GM12878 (cell line): ENCODE measurements at regions not wholly inside any gene's neighbourhood (a gene's known extent, or its start where the extent isn't known, plus 50 kb on each side); places are given as distances from the start of the nearest gene placed in this dataset.

Experiments
- ATAC-seq: fragments of 200-7000 bp; cut with Tn5 transposase; 3 replicates; pipeline ENCODE4 v1.9.1; 2020; ENCODE audit warnings: mild to moderate bottlenecking, moderate library complexity
- BruUV-seq: library from RNA; stranded (reverse); fragments of 400-500 nt; replicated peaks from 2 replicates; lab custom pipeline; 2021; lab: Mats Ljungman, UMichigan
- CTCF ChIA-PET: fragments of 300-600 bp; sonication (Branson Sonifier 250); formaldehyde crosslinking; extraction: SDS; loops from one replicate; lab custom pipeline; 2021; ENCODE audit warnings: inconsistent platforms; lab: Yijun Ruan, JAX
- POLR2A ChIA-PET: fragments of 350-600 bp; formaldehyde crosslinking; extraction: SDS; loops from one replicate; lab custom pipeline; 2021; ENCODE audit warnings: inconsistent platforms; lab: Charles Lee
- RAD21 ChIA-PET: fragments of 300-600 bp; sonication (Branson Sonifier 250); formaldehyde crosslinking; loops from one replicate; lab custom pipeline; 2023; ENCODE audit warnings: antibody characterized with exemption; ENCODE audit not compliant: unreplicated experiment; lab: Charles Lee
- SMC1A ChIA-PET: fragments of 300-600 bp; sonication (Branson Sonifier 250); formaldehyde crosslinking; loops from one replicate; lab custom pipeline; 2023; ENCODE audit not compliant: unreplicated experiment, uncharacterized antibody; lab: Charles Lee
- DNase-seq: peaks from one replicate; pipeline ENCODE4 v3.0.0-alpha.2; 2011; ENCODE audit warnings: low read depth, low spot score
- FAIRE-seq: peaks from 3 replicates; lab custom pipeline; 2011; peaks lifted over from hg19 to GRCh38; lab: Jason Lieb, UNC
- H2AFZ ChIP-seq: 2 replicates; pipeline ENCODE4 v1.6.0; 2011; ENCODE audit warnings: low read depth, low read length, control low read depth; ENCODE audit not compliant: control insufficient read depth
- H3K27ac ChIP-seq: 2 replicates; pipeline ENCODE4 v1.5.1; 2011; ENCODE audit warnings: control low read depth; ENCODE audit not compliant: control insufficient read depth, insufficient read depth
- H3K27me3 ChIP-seq, 2 experiments: replicated peaks in 1 of 2; 2 replicates each; pipeline versions ENCODE4 v1.6.0 to v1.6.1; 2011; ENCODE audit warnings: low read length in 1 of 2; ENCODE audit not compliant: control insufficient read depth in 2 of 2, insufficient read depth in 2 of 2
- H3K36me3 ChIP-seq, 2 experiments: 2 replicates each; pipeline ENCODE4 v1.5.1; 2011; ENCODE audit warnings: low read length in 1 of 2; ENCODE audit not compliant: control insufficient read depth in 2 of 2, insufficient read depth in 2 of 2
- H3K4me1 ChIP-seq: 2 replicates; pipeline ENCODE4 v1.6.1; 2011; ENCODE audit warnings: mild to moderate bottlenecking, low read length, moderate library complexity, mixed read lengths; ENCODE audit not compliant: control insufficient read depth, insufficient read depth
- H3K4me2 ChIP-seq: 2 replicates; pipeline ENCODE4 v1.6.0; 2011; ENCODE audit warnings: control low read depth; ENCODE audit not compliant: control insufficient read depth, insufficient read depth
- H3K4me3 ChIP-seq: fragments of 200-600 bp; sonication (generic); 2 replicates; pipeline ENCODE4 v1.5.1; 2016
- H3K79me2 ChIP-seq: 2 replicates; pipeline ENCODE4 v1.6.0; 2011; ENCODE audit warnings: low read length; ENCODE audit not compliant: control insufficient read depth, insufficient read depth
- H3K9ac ChIP-seq: 2 replicates; pipeline ENCODE4 v1.8.0; 2011; ENCODE audit warnings: low read length, control low read depth, mixed read lengths; ENCODE audit not compliant: control insufficient read depth, insufficient read depth
- H3K9me3 ChIP-seq: replicated peaks from 3 replicates; pipeline ENCODE4 v1.5.1; 2011; ENCODE audit warnings: mild to moderate bottlenecking, low read length; ENCODE audit not compliant: control insufficient read depth, insufficient read depth
- H4K20me1 ChIP-seq: 2 replicates; pipeline ENCODE4 v1.6.0; 2011; ENCODE audit not compliant: control insufficient read depth, insufficient read depth
- BCL11A ChIP-seq: IDR thresholded peaks from 2 replicates; pipeline ENCODE4 v1.6.1; 2011; ENCODE audit warnings: low read depth, low read length
- CREB1 ChIP-seq: IDR thresholded peaks from 2 replicates; pipeline ENCODE4 v1.6.1; 2012; ENCODE audit warnings: low read depth, mild to moderate bottlenecking, inconsistent platforms
- MTA3 ChIP-seq: IDR thresholded peaks from 2 replicates; pipeline ENCODE4 v1.6.1; 2012; ENCODE audit warnings: low read length, inconsistent platforms, borderline replicate concordance
- RBBP5 ChIP-seq: fragments of 200-600 bp; sonication (generic); conservative IDR thresholded peaks from 2 replicates; pipeline ENCODE4 v1.6.1; 2016
- SRF ChIP-seq, 2 experiments: IDR thresholded peaks; 2 replicates each; pipeline ENCODE4 v1.6.1; 2011; ENCODE audit warnings: low read depth in 2 of 2, low read length in 2 of 2, mild to moderate bottlenecking in 1 of 2, moderate library complexity in 1 of 2
- ZBTB11 ChIP-seq: fragments of 450-650 bp; formaldehyde crosslinking; IDR thresholded peaks from 2 replicates; pipeline ENCODE4 v1.5.0; 2022; ENCODE audit warnings: mild to moderate bottlenecking, missing genetic modification characterization
- ZBTB40 ChIP-seq: fragments of 450-650 bp; IDR thresholded peaks from 2 replicates; pipeline ENCODE4 v1.6.1; 2016; ENCODE audit warnings: mild to moderate bottlenecking, moderate library complexity, borderline replicate concordance
- WGBS: methylation state at CpG from one replicate; pipeline ENCODE4 v1.1.6; 2016; ENCODE audit warnings: low lambda C conversion rate; ENCODE audit not compliant: insufficient replicate concordance, insufficient coverage; ENCODE audit errors: missing lambda C conversion rate; 5-methylcytosine and 5-hydroxymethylcytosine counted together
- in situ Hi-C: fragments of 300-500 bp; cut with MboI; formaldehyde crosslinking; loops from 9 replicates; pipeline ENCODE4 v1.14.3; 2018; ENCODE audit warnings: mixed read lengths
- intact Hi-C: fragments of 100-400 bp; cut with micrococcal nuclease; formaldehyde crosslinking; loops from one replicate; pipeline ENCODE4 v1.14.2; 2022; ENCODE audit not compliant: unreplicated experiment
- TF ChIP-seq, protein P1 (sequence below): fragments of 450-650 bp; IDR thresholded peaks from 2 replicates; pipeline ENCODE4 v1.6.1; 2016; ENCODE audit warnings: mild to moderate bottlenecking

- no peaks in the 10 kb centered on the region for H3K36me3 ChIP-seq
- H3K4me2 ChIP-seq: no peak overlapping the region
- H3K9me3 ChIP-seq: no peaks in the 10 kb centered on the region
- ATAC-seq (no peak), DNase-seq (no peak), FAIRE-seq (no peak)
- CTCF ChIA-PET: no interaction called here
- no peaks in the 10 kb centered on the region for H3K27me3 ChIP-seq
- in situ Hi-C loops (no loop called here), intact Hi-C loops (no loop called here)
- WGBS: 22% methylated on average over 5 of the region's 5 CpGs
- no peak overlapping the region for H2AFZ ChIP-seq
- RAD21 ChIA-PET: no interaction called here
- H3K9ac ChIP-seq: no peak overlapping the region
- POLR2A ChIA-PET: no interaction called here
- SMC1A ChIA-PET: no interaction called here
- no peaks in the 10 kb centered on the region for H3K4me1 ChIP-seq
- H3K4me3 ChIP-seq: no peak overlapping the region
- no TSS peak for BruUV-seq
- no peak overlapping the region for H3K27ac ChIP-seq
- H4K20me1 ChIP-seq: no peaks in the 10 kb centered on the region
- TF ChIP-seq CREB1 (no peak), SRF (IDR thresholded peaks at IDR 0.05; ENCODE audit: low read depth in 2 of 2, low read length in 2 of 2) (no peak), ZBTB11 (CRISPR knock-in tag) (no peak), BCL11A (no peak), RBBP5 (no peak), MTA3 (no peak), ZBTB40 (no peak)
- TF ChIP-seq, protein P1, sequence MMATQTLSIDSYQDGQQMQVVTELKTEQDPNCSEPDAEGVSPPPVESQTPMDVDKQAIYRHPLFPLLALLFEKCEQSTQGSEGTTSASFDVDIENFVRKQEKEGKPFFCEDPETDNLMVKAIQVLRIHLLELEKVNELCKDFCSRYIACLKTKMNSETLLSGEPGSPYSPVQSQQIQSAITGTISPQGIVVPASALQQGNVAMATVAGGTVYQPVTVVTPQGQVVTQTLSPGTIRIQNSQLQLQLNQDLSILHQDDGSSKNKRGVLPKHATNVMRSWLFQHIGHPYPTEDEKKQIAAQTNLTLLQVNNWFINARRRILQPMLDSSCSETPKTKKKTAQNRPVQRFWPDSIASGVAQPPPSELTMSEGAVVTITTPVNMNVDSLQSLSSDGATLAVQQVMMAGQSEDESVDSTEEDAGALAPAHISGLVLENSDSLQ: no peak
- TF ChIP-seq, all 136 proteins: peak for 0
- no peaks in the 10 kb centered on the region for H3K79me2 ChIP-seq
These were observed 416.3 kb downstream of the LIG4 start for GRCh38 chr13:107799001-107799400.
